ENCODE measurements at regions not wholly inside any gene's neighbourhood (a gene's known extent, or its start where the extent isn't known, plus 50 kb on each side); places are given as distances from the start of the nearest gene placed in this dataset.

GRCh38 chr2:173692068-173692467 is 273.1 kb downstream of the SP3 start:
- Histone ChIP-seq H3K36me3 (ENCODE audit: insufficient read depth, low read length) (no peaks in the 10 kb centered on the region), H3K9me3 (ENCODE audit: control insufficient read depth in 1 of 2, low read length in 2 of 2) (no peaks in the 10 kb centered on the region), H3K4me3 (ENCODE audit: low read length in 2 of 2) (no peak overlapping the region), H3K27me3 (ENCODE audit: insufficient read depth, low read length) (no peaks in the 10 kb centered on the region), H3K4me1 (ENCODE audit: insufficient read depth, low read length) (no peaks in the 10 kb centered on the region), H3K27ac (ENCODE audit: low read depth, low read length) (no peak overlapping the region)
- H3K4me1 Mint-ChIP-seq = no peaks in the 10 kb centered on the region
- peaks cover 2 to 7% of the 10 kb centered on the region in 2 donors for H3K27me3 Mint-ChIP-seq
- no peak for DNase-seq
- H3K4me3 Mint-ChIP-seq = no peak overlapping the region
- intact Hi-C loops (cut with micrococcal nuclease) = no loop called here
- no peak overlapping the region for H3K27ac Mint-ChIP-seq
- ChIA-PET POLR2A (ENCODE audit: partially characterized antibody) (no interaction called here), CTCF (ENCODE audit: partially characterized antibody) (no interaction called here)
- H3K36me3 Mint-ChIP-seq = no peaks in the 10 kb centered on the region
- H3K9me3 Mint-ChIP-seq = peaks cover 0 to 3% (median 0%) of the 10 kb centered on the region in 8 donors

- Mint-ChIP-seq H3K27me3 (peaks cover 2 to 7% of the 10 kb centered on the region in 2 donors), H3K9me3 (peaks cover 0 to 3% (median 0%) of the 10 kb centered on the region in 8 donors), H3K4me3 (no peak overlapping the region), H3K36me3 (no peaks in the 10 kb centered on the region), H3K4me1 (no peaks in the 10 kb centered on the region), H3K27ac (no peak overlapping the region)
- POLR2A ChIA-PET (ENCODE audit: partially characterized antibody) = no interaction called here
- no peak overlapping the region for H3K27ac ChIP-seq (ENCODE audit: low read depth, low read length)
- no peak for DNase-seq
- CTCF ChIA-PET (ENCODE audit: partially characterized antibody) = no interaction called here
- H3K4me1 ChIP-seq (ENCODE audit: insufficient read depth, low read length) = no peaks in the 10 kb centered on the region
- no peaks in the 10 kb centered on the region for H3K36me3 ChIP-seq (ENCODE audit: insufficient read depth, low read length)
- H3K27me3 ChIP-seq (ENCODE audit: insufficient read depth, low read length) = no peaks in the 10 kb centered on the region
- H3K4me3 ChIP-seq (ENCODE audit: low read length in 2 of 2) = no peak overlapping the region
- intact Hi-C loops (cut with micrococcal nuclease) = no loop called here
- no peaks in the 10 kb centered on the region for H3K9me3 ChIP-seq (ENCODE audit: control insufficient read depth in 1 of 2, low read length in 2 of 2)
Observed at GRCh38 chr2:173693044-173693589, 272.1 kb downstream of the SP3 start.

GRCh38 chr2:173696274-173696673 is 268.9 kb downstream of the SP3 start:
- peaks cover 0 to 3% (median 0%) of the 10 kb centered on the region in 8 donors for H3K9me3 Mint-ChIP-seq

GRCh38 chr2:173697929-173698328 is 267.2 kb downstream of the SP3 start:
- peaks cover 0 to 3% (median 0%) of the 10 kb centered on the region in 8 donors for H3K9me3 Mint-ChIP-seq
- Histone ChIP-seq H3K4me3 (ENCODE audit: low read length in 2 of 2) (no peak overlapping the region), H3K27me3 (ENCODE audit: insufficient read depth, low read length) (no peaks in the 10 kb centered on the region), H3K27ac (ENCODE audit: low read depth, low read length) (no peak overlapping the region), H3K36me3 (ENCODE audit: insufficient read depth, low read length) (no peaks in the 10 kb centered on the region), H3K9me3 (ENCODE audit: control insufficient read depth in 1 of 2, low read length in 2 of 2) (no peaks in the 10 kb centered on the region), H3K4me1 (ENCODE audit: insufficient read depth, low read length) (no peaks in the 10 kb centered on the region)
- no peak overlapping the region for H3K4me3 Mint-ChIP-seq
- DNase-seq = no peak
- no peaks in the 10 kb centered on the region for H3K4me1 Mint-ChIP-seq
- intact Hi-C loops (cut with micrococcal nuclease) = no loop called here
- no peak overlapping the region for H3K27ac Mint-ChIP-seq
- ChIA-PET CTCF (ENCODE audit: partially characterized antibody) (no interaction called here), POLR2A (ENCODE audit: partially characterized antibody) (no interaction called here)
- no peaks in the 10 kb centered on the region for H3K27me3 Mint-ChIP-seq
- no peaks in the 10 kb centered on the region for H3K36me3 Mint-ChIP-seq

More at GRCh38 chr2:173696274-173696673, 268.9 kb downstream of the SP3 start:
- POLR2A ChIA-PET (ENCODE audit: partially characterized antibody) = no interaction called here
- H3K9me3 ChIP-seq (ENCODE audit: control insufficient read depth in 1 of 2, low read length in 2 of 2) = no peaks in the 10 kb centered on the region
- H3K4me3 ChIP-seq (ENCODE audit: low read length in 2 of 2) = no peak overlapping the region
- Mint-ChIP-seq H3K4me3 (no peak overlapping the region), H3K4me1 (no peaks in the 10 kb centered on the region), H3K27ac (no peak overlapping the region), H3K27me3 (peaks cover 0 to 5% of the 10 kb centered on the region in 2 donors), H3K36me3 (no peaks in the 10 kb centered on the region)
- no peaks in the 10 kb centered on the region for H3K36me3 ChIP-seq (ENCODE audit: insufficient read depth, low read length)
- intact Hi-C loops (cut with micrococcal nuclease) = no loop called here
- H3K27ac ChIP-seq (ENCODE audit: low read depth, low read length) = no peak overlapping the region
- DNase-seq = no peak
- CTCF ChIA-PET (ENCODE audit: partially characterized antibody) = no interaction called here
- no peaks in the 10 kb centered on the region for H3K27me3 ChIP-seq (ENCODE audit: insufficient read depth, low read length)
- no peaks in the 10 kb centered on the region for H3K4me1 ChIP-seq (ENCODE audit: insufficient read depth, low read length)

GRCh38 chr2:173705656-173706055 is 259.5 kb downstream of the SP3 start:
- H3K4me1 ChIP-seq (ENCODE audit: insufficient read depth, low read length) = no peaks in the 10 kb centered on the region
- peaks cover 0 to 4% (median 2%) of the 10 kb centered on the region in 8 donors for H3K9me3 Mint-ChIP-seq
- no peak for DNase-seq
- no peaks in the 10 kb centered on the region for H3K9me3 ChIP-seq (ENCODE audit: control insufficient read depth in 1 of 2, low read length in 2 of 2)
- intact Hi-C loops (cut with micrococcal nuclease) = no loop called here
- H3K4me1 Mint-ChIP-seq = no peaks in the 10 kb centered on the region
- no peaks in the 10 kb centered on the region for H3K36me3 ChIP-seq (ENCODE audit: insufficient read depth, low read length)
- no peak overlapping the region for H3K4me3 Mint-ChIP-seq
- ChIA-PET CTCF (ENCODE audit: partially characterized antibody) (no interaction called here), POLR2A (ENCODE audit: partially characterized antibody) (no interaction called here)
- H3K27ac ChIP-seq (ENCODE audit: low read depth, low read length) = no peak overlapping the region
- no peaks in the 10 kb centered on the region for H3K36me3 Mint-ChIP-seq
- H3K27me3 ChIP-seq (ENCODE audit: insufficient read depth, low read length) = no peaks in the 10 kb centered on the region
- H3K27ac Mint-ChIP-seq = no peak overlapping the region
- H3K4me3 ChIP-seq (ENCODE audit: low read length in 2 of 2) = no peak overlapping the region
- H3K27me3 Mint-ChIP-seq = peaks cover 1 to 27% of the 10 kb centered on the region in 2 donors

DNA sequence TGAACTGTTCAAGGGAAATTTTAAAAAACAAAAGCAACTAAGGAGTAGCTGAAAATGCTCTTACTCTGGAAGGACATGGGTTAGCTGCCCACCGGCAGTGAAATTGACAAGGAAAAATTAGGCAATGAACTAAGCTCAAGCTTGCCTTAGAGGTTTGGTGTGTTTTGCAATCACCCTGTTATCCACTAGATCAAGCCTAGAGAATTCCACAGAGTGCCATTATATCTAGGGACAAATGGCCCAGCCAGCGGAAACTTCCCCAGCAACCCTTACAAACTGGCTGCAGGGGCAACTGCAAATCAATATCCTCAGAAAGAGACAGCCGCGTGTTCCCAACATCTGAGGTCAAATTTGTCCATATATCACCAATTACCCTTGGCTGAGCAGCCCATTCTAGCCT is 258.2 kb downstream of the SP3 start:
- no peaks in the 10 kb centered on the region for H3K36me3 Mint-ChIP-seq

GRCh38 chr2:173708806-173709205 is 256.4 kb downstream of the SP3 start:
- ChIA-PET CTCF (ENCODE audit: partially characterized antibody) (no interaction called here), POLR2A (ENCODE audit: partially characterized antibody) (no interaction called here)
- no peak for DNase-seq
- peaks cover 0 to 4% (median 2%) of the 10 kb centered on the region in 8 donors for H3K9me3 Mint-ChIP-seq
- intact Hi-C loops (cut with micrococcal nuclease) = no loop called here
- no peak overlapping the region for H3K4me3 ChIP-seq (ENCODE audit: low read length in 2 of 2)
- H3K27me3 ChIP-seq (ENCODE audit: insufficient read depth, low read length) = no peaks in the 10 kb centered on the region
- no peak overlapping the region for H3K4me3 Mint-ChIP-seq
- H3K4me1 ChIP-seq (ENCODE audit: insufficient read depth, low read length) = no peaks in the 10 kb centered on the region
- H3K36me3 Mint-ChIP-seq = no peaks in the 10 kb centered on the region
- no peak overlapping the region for H3K27ac ChIP-seq (ENCODE audit: low read depth, low read length)
- H3K36me3 ChIP-seq (ENCODE audit: insufficient read depth, low read length) = no peaks in the 10 kb centered on the region
- H3K27me3 Mint-ChIP-seq = peaks cover 1 to 27% of the 10 kb centered on the region in 2 donors
- no peaks in the 10 kb centered on the region for H3K4me1 Mint-ChIP-seq
- H3K9me3 ChIP-seq (ENCODE audit: control insufficient read depth in 1 of 2, low read length in 2 of 2) = no peaks in the 10 kb centered on the region
- H3K27ac Mint-ChIP-seq = no peak overlapping the region

More for the DNA sequence above, 258.2 kb downstream of the SP3 start:
- ChIA-PET CTCF (ENCODE audit: partially characterized antibody) (no interaction called here), POLR2A (ENCODE audit: partially characterized antibody) (no interaction called here)
- Histone ChIP-seq H3K4me3 (ENCODE audit: low read length in 2 of 2) (no peak overlapping the region), H3K36me3 (ENCODE audit: insufficient read depth, low read length) (no peaks in the 10 kb centered on the region), H3K9me3 (ENCODE audit: control insufficient read depth in 1 of 2, low read length in 2 of 2) (no peaks in the 10 kb centered on the region), H3K27me3 (ENCODE audit: insufficient read depth, low read length) (no peaks in the 10 kb centered on the region), H3K27ac (ENCODE audit: low read depth, low read length) (no peak overlapping the region), H3K4me1 (ENCODE audit: insufficient read depth, low read length) (no peaks in the 10 kb centered on the region)
- DNase-seq = no peak
- Mint-ChIP-seq H3K27me3 (peaks cover 1 to 27% of the 10 kb centered on the region in 2 donors), H3K9me3 (peaks cover 0 to 4% (median 2%) of the 10 kb centered on the region in 8 donors), H3K4me1 (no peaks in the 10 kb centered on the region), H3K4me3 (no peak overlapping the region), H3K27ac (no peak overlapping the region)
- intact Hi-C loops (cut with micrococcal nuclease) = no loop called here

DNA sequence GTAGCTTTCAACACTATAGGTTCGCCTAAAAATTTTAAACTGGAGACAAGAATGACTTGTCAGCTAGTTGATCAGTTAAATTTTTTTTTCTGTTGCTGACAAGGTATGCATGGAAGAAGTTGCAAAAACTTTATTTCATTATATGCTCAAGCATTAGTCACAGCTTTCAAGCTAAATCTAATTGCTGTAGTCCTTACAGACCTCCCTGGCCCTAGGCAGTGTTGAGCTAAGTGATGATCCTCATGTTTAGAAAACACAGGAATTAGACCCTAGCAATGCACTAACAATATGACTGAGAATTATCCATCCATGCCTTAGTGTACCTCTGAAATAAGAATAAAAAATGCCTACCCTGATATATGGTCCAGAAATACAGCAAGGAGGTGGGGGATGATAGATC is 253.4 kb downstream of the SP3 start:
- DNase-seq = no peak
- CTCF ChIA-PET (ENCODE audit: partially characterized antibody) = no interaction called here
- Histone ChIP-seq H3K27ac (ENCODE audit: low read depth, low read length) (no peak overlapping the region), H3K4me1 (ENCODE audit: insufficient read depth, low read length) (no peaks in the 10 kb centered on the region), H3K4me3 (ENCODE audit: low read length in 2 of 2) (no peak overlapping the region), H3K27me3 (ENCODE audit: insufficient read depth, low read length) (no peaks in the 10 kb centered on the region), H3K36me3 (ENCODE audit: insufficient read depth, low read length) (no peaks in the 10 kb centered on the region), H3K9me3 (ENCODE audit: control insufficient read depth in 1 of 2, low read length in 2 of 2) (no peaks in the 10 kb centered on the region)
- Mint-ChIP-seq H3K36me3 (no peaks in the 10 kb centered on the region), H3K4me1 (no peaks in the 10 kb centered on the region), H3K9me3 (no peaks in the 10 kb centered on the region), H3K4me3 (no peak overlapping the region), H3K27me3 (peaks cover 1 to 26% of the 10 kb centered on the region in 2 donors), H3K27ac (no peak overlapping the region)
- POLR2A ChIA-PET (ENCODE audit: partially characterized antibody) = no interaction called here
- intact Hi-C loops (cut with micrococcal nuclease) = no loop called here
